Sigmoid colon (tissue), 4 donors: ENCODE measurements at regions not wholly inside any gene's neighbourhood (a gene's known extent, or its start where the extent isn't known, plus 50 kb on each side); places are given as distances from the start of the nearest gene placed in this dataset.

Experiments
- EP300 ChIP-seq, 4 donors: sonication (generic); formaldehyde crosslinking; IDR thresholded peaks; one replicate each; pipeline ENCODE4 v1.6.1; 2017; ENCODE audit warnings: antibody characterized with exemption in 4 of 4
- POLR2A ChIP-seq, 2 donors: fragments of 450-650 bp; IDR thresholded peaks; one replicate each; pipeline ENCODE4 v1.6.1; 2016; ENCODE audit warnings: antibody characterized with exemption in 2 of 2, mild to moderate bottlenecking in 2 of 2, moderate library complexity in 2 of 2
- TF ChIP-seq, protein P1 (sequence below), 4 experiments: fragments of 450-650 bp in 3 of 4; fragments of 200-600 bp in 1 of 4; IDR thresholded peaks; one replicate each; pipeline ENCODE4 v1.5.1; 2016 to 2019; ENCODE audit warnings: antibody characterized with exemption in 4 of 4, mild to moderate bottlenecking in 3 of 4, moderate library complexity in 2 of 4

- TF ChIP-seq POLR2A (IDR thresholded peaks at IDR 0.05) (no peak), EP300 (IDR thresholded peaks at IDR 0.05) (no peak)
- TF ChIP-seq, protein P1, sequence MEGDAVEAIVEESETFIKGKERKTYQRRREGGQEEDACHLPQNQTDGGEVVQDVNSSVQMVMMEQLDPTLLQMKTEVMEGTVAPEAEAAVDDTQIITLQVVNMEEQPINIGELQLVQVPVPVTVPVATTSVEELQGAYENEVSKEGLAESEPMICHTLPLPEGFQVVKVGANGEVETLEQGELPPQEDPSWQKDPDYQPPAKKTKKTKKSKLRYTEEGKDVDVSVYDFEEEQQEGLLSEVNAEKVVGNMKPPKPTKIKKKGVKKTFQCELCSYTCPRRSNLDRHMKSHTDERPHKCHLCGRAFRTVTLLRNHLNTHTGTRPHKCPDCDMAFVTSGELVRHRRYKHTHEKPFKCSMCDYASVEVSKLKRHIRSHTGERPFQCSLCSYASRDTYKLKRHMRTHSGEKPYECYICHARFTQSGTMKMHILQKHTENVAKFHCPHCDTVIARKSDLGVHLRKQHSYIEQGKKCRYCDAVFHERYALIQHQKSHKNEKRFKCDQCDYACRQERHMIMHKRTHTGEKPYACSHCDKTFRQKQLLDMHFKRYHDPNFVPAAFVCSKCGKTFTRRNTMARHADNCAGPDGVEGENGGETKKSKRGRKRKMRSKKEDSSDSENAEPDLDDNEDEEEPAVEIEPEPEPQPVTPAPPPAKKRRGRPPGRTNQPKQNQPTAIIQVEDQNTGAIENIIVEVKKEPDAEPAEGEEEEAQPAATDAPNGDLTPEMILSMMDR (IDR thresholded peaks at IDR 0.05) = no peak
Observed at GRCh38 chr9:119441338-119441737, 72.1 kb upstream of the BRINP1 start.
